ENCODE measurements at regions not wholly inside any gene's neighbourhood (a gene's known extent, or its start where the extent isn't known, plus 50 kb on each side); places are given as distances from the start of the nearest gene placed in this dataset.

DNA sequence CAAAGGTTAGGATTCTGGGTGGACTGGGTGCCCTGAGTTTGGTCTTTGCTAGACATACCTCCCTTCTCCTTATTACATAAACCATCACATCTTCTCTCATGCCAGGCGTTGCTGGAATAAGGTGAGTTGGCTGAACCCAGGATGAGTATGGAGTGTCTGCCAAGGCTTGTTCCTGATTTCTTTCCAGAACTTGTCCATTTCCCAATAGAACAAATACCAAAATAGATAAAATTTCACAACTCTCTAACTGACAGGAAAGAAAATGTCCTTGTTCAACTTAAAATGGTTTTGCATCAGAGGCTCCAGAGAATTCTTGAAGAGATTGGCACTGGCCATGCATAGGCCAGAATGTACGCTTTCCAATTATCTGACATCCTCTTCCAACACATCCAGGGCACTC lies 291.9 kb downstream of the IGSF11 start:
- no peak for TF ChIP-seq POLR2AphosphoS5 (IDR thresholded peaks at IDR 0.05)
- TF ChIP-seq, protein P1, sequence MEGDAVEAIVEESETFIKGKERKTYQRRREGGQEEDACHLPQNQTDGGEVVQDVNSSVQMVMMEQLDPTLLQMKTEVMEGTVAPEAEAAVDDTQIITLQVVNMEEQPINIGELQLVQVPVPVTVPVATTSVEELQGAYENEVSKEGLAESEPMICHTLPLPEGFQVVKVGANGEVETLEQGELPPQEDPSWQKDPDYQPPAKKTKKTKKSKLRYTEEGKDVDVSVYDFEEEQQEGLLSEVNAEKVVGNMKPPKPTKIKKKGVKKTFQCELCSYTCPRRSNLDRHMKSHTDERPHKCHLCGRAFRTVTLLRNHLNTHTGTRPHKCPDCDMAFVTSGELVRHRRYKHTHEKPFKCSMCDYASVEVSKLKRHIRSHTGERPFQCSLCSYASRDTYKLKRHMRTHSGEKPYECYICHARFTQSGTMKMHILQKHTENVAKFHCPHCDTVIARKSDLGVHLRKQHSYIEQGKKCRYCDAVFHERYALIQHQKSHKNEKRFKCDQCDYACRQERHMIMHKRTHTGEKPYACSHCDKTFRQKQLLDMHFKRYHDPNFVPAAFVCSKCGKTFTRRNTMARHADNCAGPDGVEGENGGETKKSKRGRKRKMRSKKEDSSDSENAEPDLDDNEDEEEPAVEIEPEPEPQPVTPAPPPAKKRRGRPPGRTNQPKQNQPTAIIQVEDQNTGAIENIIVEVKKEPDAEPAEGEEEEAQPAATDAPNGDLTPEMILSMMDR (IDR thresholded peaks at IDR 0.05) = no peak
